OCI-LY1 (cell line): ENCODE measurements at regions not wholly inside any gene's neighbourhood (a gene's known extent, or its start where the extent isn't known, plus 50 kb on each side); places are given as distances from the start of the nearest gene placed in this dataset.

ENCODE experiments used
- EZH2 ChIP-seq: fragments of 200-600 bp; sonication (generic), shearing (Covaris generic); IDR thresholded peaks from 2 replicates; pipeline ENCODE4 v1.8.0; 2017; ENCODE audit warnings: borderline replicate concordance, mixed run types, mild to moderate bottlenecking, antibody characterized with exemption, low read length, moderate library complexity, mixed read lengths
- TF ChIP-seq, protein P1 (sequence below): fragments of 200-600 bp; sonication (generic), shearing (Covaris generic); IDR thresholded peaks from 2 replicates; pipeline ENCODE4 v1.5.1; 2017; ENCODE audit warnings: mild to moderate bottlenecking, antibody characterized with exemption, low read length, moderate library complexity, mixed read lengths

DNA sequence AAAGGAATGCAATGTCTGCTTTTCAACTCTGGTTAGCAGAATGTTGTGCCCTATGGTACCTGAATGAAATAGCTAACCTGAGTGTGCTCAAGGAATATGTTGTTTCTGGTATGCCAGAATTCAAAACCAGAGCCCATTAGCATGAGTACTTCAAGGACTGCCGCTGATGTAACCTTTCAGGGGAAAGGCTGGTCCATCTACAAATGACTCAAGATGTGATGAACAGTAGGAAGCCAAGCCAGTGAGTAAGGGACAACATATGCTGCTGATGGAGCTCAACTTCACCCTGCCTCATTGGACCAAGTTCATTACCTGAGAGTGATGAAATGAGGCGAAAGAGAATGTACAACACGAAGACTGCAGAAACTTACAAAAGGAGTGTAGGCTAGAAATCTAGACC lies 95.7 kb upstream of the BMP2 start:
- TF ChIP-seq, protein P1, sequence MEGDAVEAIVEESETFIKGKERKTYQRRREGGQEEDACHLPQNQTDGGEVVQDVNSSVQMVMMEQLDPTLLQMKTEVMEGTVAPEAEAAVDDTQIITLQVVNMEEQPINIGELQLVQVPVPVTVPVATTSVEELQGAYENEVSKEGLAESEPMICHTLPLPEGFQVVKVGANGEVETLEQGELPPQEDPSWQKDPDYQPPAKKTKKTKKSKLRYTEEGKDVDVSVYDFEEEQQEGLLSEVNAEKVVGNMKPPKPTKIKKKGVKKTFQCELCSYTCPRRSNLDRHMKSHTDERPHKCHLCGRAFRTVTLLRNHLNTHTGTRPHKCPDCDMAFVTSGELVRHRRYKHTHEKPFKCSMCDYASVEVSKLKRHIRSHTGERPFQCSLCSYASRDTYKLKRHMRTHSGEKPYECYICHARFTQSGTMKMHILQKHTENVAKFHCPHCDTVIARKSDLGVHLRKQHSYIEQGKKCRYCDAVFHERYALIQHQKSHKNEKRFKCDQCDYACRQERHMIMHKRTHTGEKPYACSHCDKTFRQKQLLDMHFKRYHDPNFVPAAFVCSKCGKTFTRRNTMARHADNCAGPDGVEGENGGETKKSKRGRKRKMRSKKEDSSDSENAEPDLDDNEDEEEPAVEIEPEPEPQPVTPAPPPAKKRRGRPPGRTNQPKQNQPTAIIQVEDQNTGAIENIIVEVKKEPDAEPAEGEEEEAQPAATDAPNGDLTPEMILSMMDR, result no peak
- no peak for TF ChIP-seq EZH2
